ENCODE measurements at regions not wholly inside any gene's neighbourhood (a gene's known extent, or its start where the extent isn't known, plus 50 kb on each side); places are given as distances from the start of the nearest gene placed in this dataset.
"Not testable (repeated sequence)": the region's sequence is repeated elsewhere in the genome, so short reads cannot be mapped to it uniquely, and the experiment has no call there.

GRCh38 chr9:81801190-81801589 lies 111.8 kb upstream of the TLE1 start:
- no peak for DNase-seq (ENCODE audit: low spot score)
- ATAC-seq: no peak
- intact Hi-C loops (cut with DNase I): no loop called here

DNA sequence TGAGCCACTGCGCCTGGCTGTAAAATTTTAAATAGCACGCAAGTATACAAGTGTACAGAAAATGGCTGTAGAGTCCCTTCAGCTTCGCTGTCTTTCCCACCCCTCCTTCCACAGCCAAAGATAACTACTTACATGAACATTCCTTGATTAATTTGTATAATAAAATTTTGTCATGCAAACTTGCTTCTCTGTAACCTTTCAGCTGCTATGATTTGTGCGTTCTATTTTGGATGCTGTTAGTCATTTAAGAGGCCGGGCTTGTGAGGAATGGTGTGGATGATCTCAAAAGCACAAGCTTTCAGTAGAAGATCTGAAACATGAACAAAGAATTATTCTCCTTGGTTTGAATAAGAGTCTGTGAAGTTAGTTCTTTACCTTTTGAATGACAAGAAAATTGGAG lies 115.0 kb upstream of the TLE1 start:
- ATAC-seq (no peak), DNase-seq (ENCODE audit: low spot score) (no peak)
- intact Hi-C loops (cut with DNase I): no loop called here

- ATAC-seq; DNase-seq (ENCODE audit: low spot score); intact Hi-C loops (cut with DNase I): not testable (repeated sequence)
Observed at GRCh38 chr9:81811688-81812087, 116.5 kb upstream of the SPATA31D4 start.

GRCh38 chr9:81814401-81814793 lies 113.8 kb upstream of the SPATA31D4 start:
- peak; percentile 26 for ATAC-seq
- no peak for DNase-seq (ENCODE audit: low spot score)
- intact Hi-C loops (cut with DNase I): no loop called here

DNA sequence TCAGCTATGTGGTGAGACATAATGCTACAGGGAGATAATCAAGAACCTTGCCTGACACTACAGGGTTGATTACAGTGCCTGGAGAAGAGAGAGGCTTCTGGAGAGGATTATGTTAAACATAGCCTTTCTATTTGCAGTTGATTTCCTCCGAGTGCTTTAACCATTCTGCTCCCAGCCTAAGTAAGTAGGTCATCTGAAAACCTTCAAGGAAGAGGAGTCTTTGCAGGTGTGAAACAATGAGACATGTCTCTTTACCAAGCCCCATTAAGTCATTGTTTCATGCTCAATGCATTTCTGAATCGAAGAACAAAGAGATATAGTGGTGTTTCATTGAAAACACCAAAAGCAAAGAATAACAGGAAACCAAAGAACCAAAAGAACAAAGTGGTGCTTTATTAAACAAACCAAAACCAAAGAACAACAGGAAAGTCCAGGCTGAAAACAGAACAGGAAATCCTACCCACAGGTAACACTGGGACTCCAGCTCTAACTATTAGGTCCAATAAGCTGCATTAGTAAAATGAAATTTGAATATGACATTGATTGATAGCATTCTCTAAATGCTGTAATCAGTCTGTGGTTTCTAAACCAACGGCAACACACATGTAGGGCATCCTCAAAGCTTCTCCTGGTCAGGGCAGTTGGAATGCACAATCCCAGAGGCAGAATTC lies 113.3 kb upstream of the SPATA31D4 start:
- ATAC-seq: no peak
- intact Hi-C loops (cut with DNase I): no loop called here

GRCh38 chr9:81815781-81816180 lies 112.4 kb upstream of the SPATA31D4 start:
- DNase-seq (ENCODE audit: low spot score): no peak
- intact Hi-C loops (cut with DNase I): no loop called here
- ATAC-seq: no peak

More for the DNA sequence above, 113.3 kb upstream of the SPATA31D4 start:
- no peak for DNase-seq (ENCODE audit: low spot score)

GRCh38 chr9:81819155-81819554 lies 109.1 kb upstream of the SPATA31D4 start:
- intact Hi-C loops (cut with DNase I): no loop called here
- ATAC-seq: no peak
- no peak for DNase-seq (ENCODE audit: low spot score)

DNA sequence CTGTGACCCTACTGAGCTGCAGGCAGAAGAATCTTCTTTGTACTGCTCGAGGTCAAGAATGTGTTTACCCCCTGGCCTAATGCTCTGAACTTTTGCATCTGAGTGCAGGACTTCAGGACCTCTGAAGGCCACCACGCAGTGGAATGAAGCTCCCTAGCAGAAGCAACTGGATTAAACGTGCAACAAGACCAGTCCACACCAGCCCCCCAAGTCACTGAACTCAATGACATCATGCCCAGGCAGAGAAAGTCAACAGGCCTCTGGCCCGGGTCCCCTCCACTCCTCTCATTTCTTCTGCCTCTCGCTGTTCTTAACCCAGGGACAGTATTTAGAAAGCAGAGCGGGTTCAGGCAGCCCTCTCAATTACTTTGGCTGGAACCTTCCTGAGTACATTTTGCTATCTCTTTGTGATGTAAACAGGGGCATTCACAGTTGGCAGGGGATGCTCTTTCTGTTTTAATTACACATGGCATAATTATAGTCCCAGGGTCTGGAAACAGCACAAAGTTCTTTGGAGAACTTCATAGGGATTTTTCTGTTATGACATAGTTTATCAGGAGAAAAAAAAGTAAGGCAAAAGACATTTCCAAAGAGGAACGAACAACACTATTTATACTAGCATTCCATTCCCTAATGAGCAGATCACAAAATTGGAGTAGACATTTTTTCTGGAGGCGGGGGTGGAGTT lies 108.2 kb upstream of the SPATA31D4 start:
- ATAC-seq (peak; percentile 77), DNase-seq (ENCODE audit: low spot score) (no peak)
- intact Hi-C loops (cut with DNase I): no loop called here

GRCh38 chr9:81822301-81822865 lies 105.8 kb upstream of the SPATA31D4 start:
- intact Hi-C loops (cut with DNase I): no loop called here
- DNase-seq (ENCODE audit: low spot score) (no peak), ATAC-seq (no peak)

- intact Hi-C loops (cut with DNase I): no loop called here
- no peak for ATAC-seq
- DNase-seq (ENCODE audit: low spot score): no peak
Observed at GRCh38 chr9:81822967-81823366, 105.3 kb upstream of the SPATA31D4 start.

GRCh38 chr9:81823672-81824554 lies 104.3 kb upstream of the SPATA31D4 start:
- ATAC-seq (no peak), DNase-seq (ENCODE audit: low spot score) (no peak)
- intact Hi-C loops (cut with DNase I): no loop called here

DNA sequence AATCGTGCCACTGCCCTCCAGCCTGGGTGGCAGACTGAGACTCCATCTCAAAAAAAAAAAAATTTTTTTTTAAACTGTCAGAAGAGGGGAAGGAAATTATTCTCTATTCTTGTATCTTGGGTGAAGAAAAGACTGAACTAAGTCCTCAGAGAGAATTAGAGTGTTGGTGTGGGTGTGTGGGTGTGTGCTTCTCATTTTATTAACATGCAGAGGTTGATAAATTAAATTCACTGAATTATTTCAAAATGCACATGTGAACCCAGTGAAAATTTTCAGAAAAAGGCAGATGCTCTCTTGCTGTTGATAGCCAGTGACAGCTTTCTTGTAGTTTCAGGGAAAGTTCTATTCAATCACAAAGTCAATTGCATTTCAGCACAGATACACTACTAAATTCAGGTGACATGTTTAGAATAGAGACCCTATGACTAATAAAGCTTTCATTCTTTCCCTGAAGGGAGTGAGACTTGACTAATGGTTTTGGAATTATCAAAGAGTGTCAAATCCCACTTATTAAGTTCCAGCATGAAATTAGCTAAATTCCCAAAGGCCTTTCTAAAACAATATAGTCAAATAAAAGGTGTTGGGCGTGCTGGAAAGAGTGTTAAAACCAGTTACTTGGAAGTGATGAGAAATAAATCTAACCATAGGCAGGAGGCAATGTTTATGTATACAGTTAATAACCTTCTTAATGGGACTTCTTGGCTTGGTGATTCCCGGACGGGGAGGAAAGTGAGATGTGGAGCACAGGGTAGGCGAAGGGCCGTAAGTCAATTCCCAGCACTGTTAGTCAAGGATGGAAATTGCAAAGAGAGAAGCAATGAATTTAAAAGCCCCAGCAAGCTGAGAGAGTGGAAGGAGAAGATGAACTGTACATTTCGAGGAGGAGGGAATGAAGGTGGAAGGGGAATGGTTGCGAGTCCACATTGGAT lies 103.2 kb upstream of the SPATA31D4 start:
- intact Hi-C loops (cut with DNase I): no loop called here
- DNase-seq (ENCODE audit: low spot score) (no peak), ATAC-seq (no peak)

GRCh38 chr9:81825846-81826516 lies 102.2 kb upstream of the SPATA31D4 start:
- DNase-seq (ENCODE audit: low spot score) (no peak), ATAC-seq (no peak)
- intact Hi-C loops (cut with DNase I): no loop called here

DNA sequence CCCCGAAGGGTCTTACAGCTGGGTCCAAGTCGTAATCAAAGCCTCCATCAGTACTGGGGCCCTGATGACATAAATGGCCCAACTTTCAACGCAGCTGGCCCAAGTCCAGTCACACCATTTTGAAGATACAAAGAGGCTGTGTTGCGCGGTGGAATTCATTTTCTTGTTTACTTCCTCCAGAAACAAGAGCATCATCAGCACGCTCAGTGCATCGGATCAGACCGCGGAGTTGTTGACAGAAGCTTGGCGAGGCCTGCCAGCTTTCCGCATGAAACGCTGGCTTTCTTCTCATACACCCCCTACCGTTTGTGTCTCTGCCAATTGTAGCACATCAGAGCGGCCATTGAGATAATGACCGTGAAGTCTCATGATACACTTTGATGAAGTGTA lies 101.7 kb upstream of the SPATA31D4 start:
- DNase-seq (ENCODE audit: low spot score): peak; percentile 84
- intact Hi-C loops (cut with DNase I): no loop called here
- ATAC-seq: peak; percentile 88

DNA sequence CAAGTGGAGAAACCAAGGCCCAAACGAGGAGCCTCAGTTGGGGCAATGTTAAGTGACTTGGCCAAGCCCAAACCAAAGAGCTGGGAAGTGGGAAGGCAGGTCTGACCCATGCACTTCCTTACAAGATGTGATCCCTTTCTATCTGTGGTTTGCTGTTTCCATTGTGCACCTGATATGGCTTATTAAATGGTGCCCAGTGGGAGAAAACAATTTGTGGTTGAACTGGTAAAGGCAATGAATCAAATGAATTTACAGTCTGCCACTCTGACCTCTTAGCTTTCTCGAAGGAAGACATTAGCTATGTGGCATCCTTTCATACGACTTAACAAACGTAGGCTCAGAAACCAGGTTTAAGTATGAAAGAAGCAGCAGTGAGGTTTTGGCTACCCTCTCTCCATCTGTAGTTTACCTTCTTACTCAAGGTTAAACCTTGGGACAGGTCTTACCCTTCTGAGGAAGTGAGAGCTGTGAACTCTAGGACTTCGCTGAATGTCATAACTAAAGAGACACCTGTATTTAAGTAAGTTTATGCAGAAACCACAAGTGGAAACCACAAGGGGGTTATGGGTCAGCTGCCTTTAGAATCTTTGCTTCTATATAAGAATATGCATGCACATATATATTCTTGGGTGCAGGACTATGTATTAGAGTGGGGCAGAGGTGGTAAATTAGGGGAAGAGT lies 100.5 kb upstream of the SPATA31D4 start:
- intact Hi-C loops (cut with DNase I): no loop called here
- no peak for DNase-seq (ENCODE audit: low spot score)
- no peak for ATAC-seq

- ATAC-seq: no peak
- no peak for DNase-seq (ENCODE audit: low spot score)
- intact Hi-C loops (cut with DNase I): no loop called here
Observed at GRCh38 chr9:81829195-81829882, 98.9 kb upstream of the SPATA31D4 start.

GRCh38 chr9:81830431-81830830 lies 97.8 kb upstream of the SPATA31D4 start:
- DNase-seq (ENCODE audit: low spot score); ATAC-seq; intact Hi-C loops (cut with DNase I): not testable (repeated sequence)

Measured in sciatic nerve (tissue), 2 donors.